ENCODE measurements at regions not wholly inside any gene's neighbourhood (a gene's known extent, or its start where the extent isn't known, plus 50 kb on each side); places are given as distances from the start of the nearest gene placed in this dataset.

DNA sequence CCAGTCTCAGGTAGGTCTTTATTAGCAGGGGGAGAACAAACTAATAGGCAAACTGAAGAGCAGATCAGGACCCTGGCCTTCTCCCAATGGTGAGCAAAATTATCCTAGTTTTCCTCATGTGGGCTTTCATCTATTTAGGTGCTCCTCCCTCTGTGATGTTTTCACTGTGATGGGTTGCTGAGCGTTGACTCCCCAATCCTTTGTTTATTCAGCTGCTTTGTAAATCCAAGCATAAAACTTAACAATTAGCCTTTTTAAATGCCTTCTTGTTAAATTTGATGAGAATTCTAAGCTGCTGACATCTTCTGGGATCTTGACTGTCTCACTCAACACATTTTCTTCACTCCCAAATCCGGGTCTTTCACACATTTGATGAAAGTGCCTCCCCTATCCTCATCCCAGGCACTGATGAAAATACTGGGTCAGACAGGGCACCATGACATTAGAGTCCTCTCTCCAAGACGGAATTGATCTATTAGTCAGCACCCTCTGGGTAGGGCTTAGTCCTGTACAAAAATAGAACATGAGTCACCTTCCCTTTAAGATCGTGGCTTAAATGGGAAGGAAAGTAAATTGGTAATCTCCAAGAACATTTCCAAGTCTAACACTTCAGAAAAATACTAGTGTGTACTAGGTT is 199.3 kb upstream of the ISX start:
- TF ChIP-seq POLR2A (IDR thresholded peaks at IDR 0.05): no peak
- TF ChIP-seq POLR2AphosphoS5 (IDR thresholded peaks at IDR 0.05): no peak
- no peak for TF ChIP-seq CTCF (IDR thresholded peaks at IDR 0.05)
- TF ChIP-seq EP300 (IDR thresholded peaks at IDR 0.05): no peak
- 57 to 61% methylated on average over 4 of the region's 4 CpGs for WGBS, 2 donors
- Histone ChIP-seq H3K36me3 (no peaks in the 10 kb centered on the region), H3K27me3 (no peaks in the 10 kb centered on the region), H3K9me3 (no peaks in the 10 kb centered on the region), H3K4me1 (no peaks in the 10 kb centered on the region), H3K4me3 (no peak overlapping the region), H3K27ac (no peak overlapping the region)
- ATAC-seq (ENCODE audit: low FRiP score in 2 of 2): no peak
- no peak for DNase-seq

- DNase-seq (no peak), ATAC-seq (ENCODE audit: low FRiP score in 2 of 2) (no peak)
- H3K27me3 ChIP-seq: no peaks in the 10 kb centered on the region
- no peak overlapping the region for H3K4me3 ChIP-seq
- H3K36me3 ChIP-seq: no peaks in the 10 kb centered on the region
- H3K9me3 ChIP-seq: no peaks in the 10 kb centered on the region
- WGBS, 2 donors: 45 to 60% methylated on average over 1 of the region's 1 CpG
- no peak overlapping the region for H3K27ac ChIP-seq
- H3K4me1 ChIP-seq: no peaks in the 10 kb centered on the region
- TF ChIP-seq EP300 (IDR thresholded peaks at IDR 0.05): no peak
- no peak for TF ChIP-seq POLR2AphosphoS5 (IDR thresholded peaks at IDR 0.05)
- no peak for TF ChIP-seq POLR2A (IDR thresholded peaks at IDR 0.05)
- no peak for TF ChIP-seq CTCF (IDR thresholded peaks at IDR 0.05)
Observed at GRCh38 chr22:34877506-34877905, 188.5 kb upstream of the ISX start.

GRCh38 chr22:34878171-34878570 is 187.8 kb upstream of the ISX start:
- no peaks in the 10 kb centered on the region for H3K4me1 ChIP-seq
- H3K27ac ChIP-seq: no peak overlapping the region
- TF ChIP-seq POLR2AphosphoS5 (IDR thresholded peaks at IDR 0.05) (no peak), POLR2A (IDR thresholded peaks at IDR 0.05) (no peak)
- no peaks in the 10 kb centered on the region for H3K36me3 ChIP-seq
- no peaks in the 10 kb centered on the region for H3K27me3 ChIP-seq
- no peak overlapping the region for H3K4me3 ChIP-seq
- no peaks in the 10 kb centered on the region for H3K9me3 ChIP-seq
- no peak for ATAC-seq (ENCODE audit: low FRiP score in 2 of 2)
- DNase-seq: no peak

- Histone ChIP-seq H3K27me3 (no peaks in the 10 kb centered on the region), H3K9me3 (no peaks in the 10 kb centered on the region), H3K27ac (no peak overlapping the region), H3K4me3 (no peak overlapping the region), H3K4me1 (no peaks in the 10 kb centered on the region), H3K36me3 (no peaks in the 10 kb centered on the region)
- WGBS, 2 donors: 80 to 87% methylated on average over 3 of the region's 3 CpGs
- DNase-seq (no peak), ATAC-seq (ENCODE audit: low FRiP score in 2 of 2) (no peak)
- no peak for TF ChIP-seq EP300 (IDR thresholded peaks at IDR 0.05)
- no peak for TF ChIP-seq CTCF (IDR thresholded peaks at IDR 0.05)
- TF ChIP-seq POLR2AphosphoS5 (IDR thresholded peaks at IDR 0.05): no peak
- TF ChIP-seq POLR2A (IDR thresholded peaks at IDR 0.05): no peak
Observed at GRCh38 chr22:34879001-34879400, 187.0 kb upstream of the ISX start.

DNA sequence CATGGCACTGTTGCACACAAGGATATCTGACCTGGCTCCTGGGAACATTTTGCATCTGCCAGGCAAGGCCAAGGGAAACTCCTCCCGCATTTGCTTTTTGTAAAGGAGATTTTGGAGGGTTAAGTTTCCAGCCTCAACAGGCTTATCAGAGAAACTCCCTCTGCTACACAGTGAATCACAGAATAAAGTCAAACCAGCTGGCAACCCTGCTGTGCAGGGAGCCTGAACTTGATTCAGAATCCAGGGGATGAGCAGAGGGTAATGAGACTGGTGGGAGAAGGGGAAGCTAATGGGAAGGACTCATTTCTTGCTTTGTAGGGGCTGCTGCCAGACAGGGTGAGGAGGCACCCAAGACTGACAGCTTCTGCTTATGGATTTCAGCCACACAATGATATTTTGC is 185.3 kb upstream of the ISX start:
- no peak for TF ChIP-seq EP300 (IDR thresholded peaks at IDR 0.05)
- TF ChIP-seq POLR2AphosphoS5 (IDR thresholded peaks at IDR 0.05): no peak
- no peak for TF ChIP-seq POLR2A (IDR thresholded peaks at IDR 0.05)
- no peak for TF ChIP-seq CTCF (IDR thresholded peaks at IDR 0.05)
- WGBS, 2 donors: 71 to 93% methylated on average over 1 of the region's 1 CpG
- Histone ChIP-seq H3K9me3 (no peaks in the 10 kb centered on the region), H3K27ac (no peak overlapping the region), H3K36me3 (no peaks in the 10 kb centered on the region), H3K4me1 (no peaks in the 10 kb centered on the region), H3K4me3 (no peak overlapping the region), H3K27me3 (no peaks in the 10 kb centered on the region)
- DNase-seq (no peak), ATAC-seq (ENCODE audit: low FRiP score in 2 of 2) (no peak)

Data from upper lobe of left lung (tissue), 6 donors.